Calu3 (cell line): ENCODE measurements at regions not wholly inside any gene's neighbourhood (a gene's known extent, or its start where the extent isn't known, plus 50 kb on each side); places are given as distances from the start of the nearest gene placed in this dataset.

ENCODE experiments used
- BruUV-seq: library from RNA; stranded (reverse); fragments of 400-500 nt; replicated peaks from 2 replicates; lab custom pipeline; 2021; lab: Mats Ljungman, UMichigan
- CTCF ChIA-PET: fragments of 300-600 bp; sonication (Branson Sonifier 250); formaldehyde crosslinking; loops from one replicate; lab custom pipeline; 2022; ENCODE audit warnings: antibody characterized with exemption; lab: Charles Lee
- DNase-seq: peaks from one replicate; pipeline ENCODE4 v3.0.0; 2022
- H3K27ac Mint-ChIP-seq: one replicate; pipeline ENCODE4 v1.8.0; 2022; ENCODE audit warnings: mixed read lengths; ENCODE audit not compliant: unreplicated experiment
- H3K27me3 Mint-ChIP-seq: one replicate; pipeline ENCODE4 v1.8.0; 2022; ENCODE audit warnings: mixed read lengths; ENCODE audit not compliant: unreplicated experiment
- H3K36me3 Mint-ChIP-seq: one replicate; pipeline ENCODE4 v1.8.0; 2022; ENCODE audit warnings: mild to moderate bottlenecking, moderate library complexity, mixed read lengths; ENCODE audit not compliant: insufficient read depth, unreplicated experiment
- H3K4me1 Mint-ChIP-seq: one replicate; pipeline ENCODE4 v1.8.0; 2022; ENCODE audit warnings: mild to moderate bottlenecking, low read depth, mixed read lengths; ENCODE audit not compliant: unreplicated experiment
- H3K4me3 Mint-ChIP-seq: one replicate; pipeline ENCODE4 v1.8.0; 2022; ENCODE audit warnings: mild to moderate bottlenecking, low read depth, moderate library complexity, mixed read lengths; ENCODE audit not compliant: unreplicated experiment
- H3K9me3 Mint-ChIP-seq: one replicate; pipeline ENCODE4 v1.8.0; 2022; ENCODE audit warnings: low read depth, mixed read lengths; ENCODE audit not compliant: unreplicated experiment
- intact Hi-C: fragments of 100-400 bp; cut with micrococcal nuclease; formaldehyde crosslinking; loops from one replicate; pipeline ENCODE4 v1.10.0; 2022; ENCODE audit not compliant: unreplicated experiment
- TF ChIP-seq, protein P1 (sequence below): fragments of 200-600 bp; IDR thresholded peaks from one replicate; pipeline ENCODE4 v1.8.0; 2022; ENCODE audit warnings: antibody characterized with exemption; ENCODE audit not compliant: unreplicated experiment

- no TSS peak for BruUV-seq
- H3K27ac Mint-ChIP-seq: no peak overlapping the region
- H3K27me3 Mint-ChIP-seq: peaks cover 84% of the 10 kb centered on the region
- H3K4me3 Mint-ChIP-seq: no peak overlapping the region
- no peaks in the 10 kb centered on the region for H3K9me3 Mint-ChIP-seq
- CTCF ChIA-PET: no interaction called here
- TF ChIP-seq, protein P1, sequence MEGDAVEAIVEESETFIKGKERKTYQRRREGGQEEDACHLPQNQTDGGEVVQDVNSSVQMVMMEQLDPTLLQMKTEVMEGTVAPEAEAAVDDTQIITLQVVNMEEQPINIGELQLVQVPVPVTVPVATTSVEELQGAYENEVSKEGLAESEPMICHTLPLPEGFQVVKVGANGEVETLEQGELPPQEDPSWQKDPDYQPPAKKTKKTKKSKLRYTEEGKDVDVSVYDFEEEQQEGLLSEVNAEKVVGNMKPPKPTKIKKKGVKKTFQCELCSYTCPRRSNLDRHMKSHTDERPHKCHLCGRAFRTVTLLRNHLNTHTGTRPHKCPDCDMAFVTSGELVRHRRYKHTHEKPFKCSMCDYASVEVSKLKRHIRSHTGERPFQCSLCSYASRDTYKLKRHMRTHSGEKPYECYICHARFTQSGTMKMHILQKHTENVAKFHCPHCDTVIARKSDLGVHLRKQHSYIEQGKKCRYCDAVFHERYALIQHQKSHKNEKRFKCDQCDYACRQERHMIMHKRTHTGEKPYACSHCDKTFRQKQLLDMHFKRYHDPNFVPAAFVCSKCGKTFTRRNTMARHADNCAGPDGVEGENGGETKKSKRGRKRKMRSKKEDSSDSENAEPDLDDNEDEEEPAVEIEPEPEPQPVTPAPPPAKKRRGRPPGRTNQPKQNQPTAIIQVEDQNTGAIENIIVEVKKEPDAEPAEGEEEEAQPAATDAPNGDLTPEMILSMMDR: no peak
- H3K4me1 Mint-ChIP-seq: no peaks in the 10 kb centered on the region
- H3K36me3 Mint-ChIP-seq: no peaks in the 10 kb centered on the region
- intact Hi-C loops: no loop called here
- no peak for DNase-seq
These were observed 60.1 kb upstream of the CNEP1R1 start for GRCh38 chr16:49964973-49965372.

- no peaks in the 10 kb centered on the region for H3K4me1 Mint-ChIP-seq
- CTCF ChIA-PET: no interaction called here
- no peaks in the 10 kb centered on the region for H3K36me3 Mint-ChIP-seq
- intact Hi-C loops: no loop called here
- DNase-seq: no peak
- no TSS peak for BruUV-seq
- H3K4me3 Mint-ChIP-seq: no peak overlapping the region
- H3K9me3 Mint-ChIP-seq: no peaks in the 10 kb centered on the region
- TF ChIP-seq, protein P1: no peak
- H3K27me3 Mint-ChIP-seq: peaks cover 85% of the 10 kb centered on the region
- no peak overlapping the region for H3K27ac Mint-ChIP-seq
These were observed 57.9 kb upstream of the CNEP1R1 start for GRCh38 chr16:49967012-49967559.

GRCh38 chr16:49969091-49970030 is 55.7 kb upstream of the CNEP1R1 start:
- CTCF ChIA-PET: no interaction called here
- Mint-ChIP-seq H3K4me1 (no peaks in the 10 kb centered on the region), H3K36me3 (no peaks in the 10 kb centered on the region), H3K27ac (no peak overlapping the region), H3K9me3 (no peaks in the 10 kb centered on the region), H3K4me3 (no peak overlapping the region), H3K27me3 (peaks cover 90% of the 10 kb centered on the region)
- no TSS peak for BruUV-seq
- TF ChIP-seq, protein P1: no peak
- no peak for DNase-seq
- intact Hi-C loops: no loop called here

DNA sequence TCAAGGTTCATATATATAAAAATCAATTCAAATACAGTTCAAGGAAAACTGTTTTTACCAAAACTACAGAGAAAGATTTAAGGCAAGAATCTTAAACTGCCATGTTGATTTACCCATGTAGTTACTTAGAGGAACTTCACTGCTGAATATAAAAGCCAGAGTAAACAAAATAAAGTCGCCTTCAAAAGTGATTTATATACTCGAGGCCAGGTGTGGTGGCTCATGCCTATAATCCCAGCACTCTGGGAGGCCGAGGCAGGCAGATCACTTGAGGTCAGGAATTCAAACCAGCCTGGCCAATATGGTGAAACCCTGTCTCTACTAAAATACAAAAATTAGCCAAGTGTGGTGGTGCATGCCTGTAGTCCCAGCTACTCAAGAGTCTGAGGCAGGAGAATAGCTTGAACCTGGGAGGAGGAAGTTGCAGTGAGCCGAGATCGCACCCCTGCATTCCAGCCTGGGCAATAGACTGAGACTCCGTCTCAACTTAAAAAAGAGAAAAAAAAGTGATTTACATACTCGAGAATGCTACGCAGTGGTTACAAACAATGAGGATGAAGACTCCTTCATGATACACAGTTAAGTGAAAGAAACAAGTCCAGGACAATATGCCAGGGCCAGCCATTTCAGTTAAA is 54.1 kb upstream of the CNEP1R1 start:
- no peak for DNase-seq
- H3K4me3 Mint-ChIP-seq: no peak overlapping the region
- H3K27ac Mint-ChIP-seq: no peak overlapping the region
- no TSS peak for BruUV-seq
- CTCF ChIA-PET: no interaction called here
- H3K27me3 Mint-ChIP-seq: peaks cover 88% of the 10 kb centered on the region
- H3K4me1 Mint-ChIP-seq: no peaks in the 10 kb centered on the region
- H3K36me3 Mint-ChIP-seq: no peaks in the 10 kb centered on the region
- intact Hi-C loops: no loop called here
- H3K9me3 Mint-ChIP-seq: no peaks in the 10 kb centered on the region
- TF ChIP-seq, protein P1: no peak
